ENCODE measurements at regions not wholly inside any gene's neighbourhood (a gene's known extent, or its start where the extent isn't known, plus 50 kb on each side); places are given as distances from the start of the nearest gene placed in this dataset.

DNA sequence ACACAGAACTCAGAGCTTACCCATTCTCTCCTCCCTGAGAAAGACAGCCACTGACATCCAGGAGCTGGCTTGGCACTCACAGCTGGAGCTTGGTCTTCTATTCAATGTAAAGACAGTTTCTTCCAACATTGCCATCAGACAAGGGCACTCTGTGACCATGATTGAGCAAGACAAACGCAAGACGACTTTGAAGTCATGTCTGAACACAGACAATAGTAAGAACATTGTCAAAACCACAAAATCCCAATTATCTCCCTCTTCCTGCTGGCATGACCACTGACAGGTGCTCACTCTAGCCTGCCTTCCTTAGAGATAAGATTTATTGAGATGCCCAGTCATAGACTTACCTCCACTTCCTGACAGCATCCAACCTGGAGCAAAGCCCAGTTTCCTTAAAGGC lies 328.0 kb downstream of the MSX2 start:
- Histone ChIP-seq H3K9ac (ENCODE audit: low read depth, low read length) (no peak overlapping the region), H3K36me3 (ENCODE audit: control insufficient read depth, insufficient read depth, low read length) (no peaks in the 10 kb centered on the region), H3K27me3 (ENCODE audit: control insufficient read depth, insufficient read depth, low read length) (no peaks in the 10 kb centered on the region), H3K9me3 (ENCODE audit: control insufficient read depth, insufficient read depth, low read length) (no peaks in the 10 kb centered on the region), H3K4me1 (ENCODE audit: control insufficient read depth, insufficient read depth, low read length) (no peaks in the 10 kb centered on the region), H3K4me3 (ENCODE audit: low read depth, low read length) (no peak overlapping the region)

- Histone ChIP-seq H3K36me3 (ENCODE audit: control insufficient read depth, insufficient read depth, low read length) (no peaks in the 10 kb centered on the region), H3K27me3 (ENCODE audit: control insufficient read depth, insufficient read depth, low read length) (no peaks in the 10 kb centered on the region), H3K9ac (ENCODE audit: low read depth, low read length) (no peak overlapping the region), H3K9me3 (ENCODE audit: control insufficient read depth, insufficient read depth, low read length) (no peaks in the 10 kb centered on the region), H3K4me1 (ENCODE audit: control insufficient read depth, insufficient read depth, low read length) (no peaks in the 10 kb centered on the region), H3K4me3 (ENCODE audit: low read depth, low read length) (no peak overlapping the region)
Observed at GRCh38 chr5:175047048-175047447, 322.7 kb downstream of the MSX2 start.

- Histone ChIP-seq H3K27me3 (ENCODE audit: control insufficient read depth, insufficient read depth, low read length) (no peaks in the 10 kb centered on the region), H3K4me3 (ENCODE audit: low read depth, low read length) (no peak overlapping the region), H3K9ac (ENCODE audit: low read depth, low read length) (no peak overlapping the region), H3K9me3 (ENCODE audit: control insufficient read depth, insufficient read depth, low read length) (no peaks in the 10 kb centered on the region), H3K36me3 (ENCODE audit: control insufficient read depth, insufficient read depth, low read length) (no peaks in the 10 kb centered on the region), H3K4me1 (ENCODE audit: control insufficient read depth, insufficient read depth, low read length) (no peaks in the 10 kb centered on the region)
Observed at GRCh38 chr5:175045820-175046219, 321.4 kb downstream of the MSX2 start.

GRCh38 chr5:175037820-175038219 lies 313.4 kb downstream of the MSX2 start:
- no peaks in the 10 kb centered on the region for H3K36me3 ChIP-seq (ENCODE audit: control insufficient read depth, insufficient read depth, low read length)
- H3K27me3 ChIP-seq (ENCODE audit: control insufficient read depth, insufficient read depth, low read length): no peaks in the 10 kb centered on the region
- no peak overlapping the region for H3K9ac ChIP-seq (ENCODE audit: low read depth, low read length)
- no peaks in the 10 kb centered on the region for H3K9me3 ChIP-seq (ENCODE audit: control insufficient read depth, insufficient read depth, low read length)
- no peaks in the 10 kb centered on the region for H3K4me1 ChIP-seq (ENCODE audit: control insufficient read depth, insufficient read depth, low read length)
- H3K4me3 ChIP-seq (ENCODE audit: low read depth, low read length): no peak overlapping the region

DNA sequence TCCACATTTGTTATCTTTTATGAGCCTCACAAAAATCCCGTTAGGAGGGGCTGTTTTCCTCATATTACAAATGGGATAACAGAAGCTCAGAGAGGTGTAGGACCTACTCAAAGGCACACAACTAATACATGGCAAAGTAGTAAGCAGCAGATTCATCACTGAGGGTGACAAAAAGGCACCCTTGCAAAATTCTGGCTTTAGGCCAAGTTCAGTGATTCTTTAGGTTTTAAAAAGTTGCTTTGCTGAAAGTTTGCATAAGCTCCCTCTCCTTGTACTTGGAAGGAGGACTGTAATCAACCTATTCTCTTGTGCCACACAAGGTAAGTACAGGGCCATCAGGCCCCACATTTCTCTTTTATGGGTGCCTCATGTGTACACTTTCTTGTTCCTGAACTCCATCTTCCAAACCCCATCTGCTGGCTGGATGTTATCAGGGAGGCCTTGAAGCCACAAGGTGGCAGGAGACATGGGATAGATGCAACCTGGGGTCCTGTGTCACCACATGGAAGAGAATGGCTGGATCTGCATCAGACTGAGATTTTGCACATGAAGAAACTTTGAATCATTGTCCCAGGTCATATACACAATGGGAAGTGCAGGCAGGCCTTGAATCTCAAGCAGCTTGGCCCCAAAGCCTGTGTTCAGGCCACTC lies 311.6 kb downstream of the MSX2 start:
- H3K4me1 ChIP-seq (ENCODE audit: control insufficient read depth, insufficient read depth, low read length): no peaks in the 10 kb centered on the region
- H3K36me3 ChIP-seq (ENCODE audit: control insufficient read depth, insufficient read depth, low read length): no peaks in the 10 kb centered on the region
- H3K9ac ChIP-seq (ENCODE audit: low read depth, low read length): no peak overlapping the region

DNA sequence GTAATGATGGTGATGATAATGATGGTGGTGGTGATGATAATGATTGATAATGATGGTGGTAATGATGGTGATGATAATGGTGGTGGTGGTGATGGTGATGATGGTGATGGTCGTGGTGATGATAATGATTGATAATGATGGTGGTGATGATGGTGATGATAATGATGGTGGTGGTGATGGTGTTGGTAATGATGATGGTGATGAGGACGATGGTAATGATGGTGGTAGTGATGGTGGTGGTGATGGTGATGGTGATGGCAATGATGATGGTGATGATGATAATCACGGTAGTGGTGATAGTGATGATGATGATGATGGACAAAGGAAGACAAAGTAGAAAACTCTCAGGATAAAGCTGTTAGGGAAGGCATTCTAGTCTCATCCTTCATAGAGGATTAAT lies 310.5 kb downstream of the MSX2 start:
- Histone ChIP-seq H3K4me1 (ENCODE audit: control insufficient read depth, insufficient read depth, low read length) (no peaks in the 10 kb centered on the region), H3K9ac (ENCODE audit: low read depth, low read length) (no peak overlapping the region), H3K27me3 (ENCODE audit: control insufficient read depth, insufficient read depth, low read length) (no peaks in the 10 kb centered on the region), H3K36me3 (ENCODE audit: control insufficient read depth, insufficient read depth, low read length) (no peaks in the 10 kb centered on the region), H3K4me3 (ENCODE audit: low read depth, low read length) (no peak overlapping the region), H3K9me3 (ENCODE audit: control insufficient read depth, insufficient read depth, low read length) (no peaks in the 10 kb centered on the region)

More for the DNA sequence above, 311.6 kb downstream of the MSX2 start:
- no peak overlapping the region for H3K4me3 ChIP-seq (ENCODE audit: low read depth, low read length)
- no peaks in the 10 kb centered on the region for H3K27me3 ChIP-seq (ENCODE audit: control insufficient read depth, insufficient read depth, low read length)
- H3K9me3 ChIP-seq (ENCODE audit: control insufficient read depth, insufficient read depth, low read length): no peaks in the 10 kb centered on the region

DNA sequence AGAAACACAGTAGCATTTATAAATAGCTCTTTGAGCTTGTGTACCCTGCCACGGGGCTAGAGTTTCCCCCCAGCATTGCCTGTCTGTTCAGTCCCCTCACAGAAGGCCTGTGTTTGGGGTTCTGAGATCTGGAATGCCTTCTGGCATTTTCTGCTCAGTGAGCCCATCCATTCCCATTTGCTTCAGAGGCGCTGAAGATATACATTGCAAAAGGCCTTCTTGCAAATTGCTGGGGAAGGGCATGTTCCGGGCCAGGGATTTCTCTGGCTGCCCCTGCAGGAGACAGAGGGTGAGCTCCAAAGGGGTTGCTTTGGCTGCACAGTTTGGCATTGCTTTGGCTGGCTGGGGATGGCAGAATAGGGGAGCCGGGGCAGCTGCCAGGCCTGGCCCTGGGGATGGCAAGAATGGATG lies 308.4 kb downstream of the MSX2 start:
- Histone ChIP-seq H3K9me3 (ENCODE audit: control insufficient read depth, insufficient read depth, low read length) (no peaks in the 10 kb centered on the region), H3K4me3 (ENCODE audit: low read depth, low read length) (no peak overlapping the region)

DNA sequence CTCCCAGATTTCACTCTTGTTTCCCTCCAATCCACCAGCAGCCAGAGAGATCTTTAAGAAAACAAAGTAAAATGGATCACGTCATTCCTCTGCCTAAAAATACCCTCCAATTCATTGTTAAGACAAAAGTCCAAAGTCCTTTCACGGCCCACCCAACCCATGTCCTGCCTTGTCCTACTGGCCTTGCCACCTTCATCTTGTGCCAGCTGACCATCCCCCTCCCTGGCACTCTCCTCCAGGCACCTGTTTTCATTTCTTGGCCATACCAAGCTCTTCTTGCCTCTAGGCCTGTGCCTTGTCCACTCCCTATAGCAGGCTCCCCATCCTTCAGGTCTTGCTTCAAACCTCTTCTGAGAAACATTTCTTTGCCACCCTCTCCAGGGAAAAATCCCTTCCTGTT lies 307.6 kb downstream of the MSX2 start:
- H3K9ac ChIP-seq (ENCODE audit: low read depth, low read length): no peak overlapping the region
- no peaks in the 10 kb centered on the region for H3K9me3 ChIP-seq (ENCODE audit: control insufficient read depth, insufficient read depth, low read length)
- H3K4me1 ChIP-seq (ENCODE audit: control insufficient read depth, insufficient read depth, low read length): no peaks in the 10 kb centered on the region
- no peaks in the 10 kb centered on the region for H3K36me3 ChIP-seq (ENCODE audit: control insufficient read depth, insufficient read depth, low read length)
- no peak overlapping the region for H3K4me3 ChIP-seq (ENCODE audit: low read depth, low read length)
- no peaks in the 10 kb centered on the region for H3K27me3 ChIP-seq (ENCODE audit: control insufficient read depth, insufficient read depth, low read length)

More for the DNA sequence above, 308.4 kb downstream of the MSX2 start:
- Histone ChIP-seq H3K36me3 (ENCODE audit: control insufficient read depth, insufficient read depth, low read length) (no peaks in the 10 kb centered on the region), H3K4me1 (ENCODE audit: control insufficient read depth, insufficient read depth, low read length) (no peaks in the 10 kb centered on the region), H3K27me3 (ENCODE audit: control insufficient read depth, insufficient read depth, low read length) (no peaks in the 10 kb centered on the region), H3K9ac (ENCODE audit: low read depth, low read length) (no peak overlapping the region)

GRCh38 chr5:175027390-175027789 lies 303.0 kb downstream of the MSX2 start:
- no peaks in the 10 kb centered on the region for H3K9me3 ChIP-seq (ENCODE audit: control insufficient read depth, insufficient read depth, low read length)
- H3K4me1 ChIP-seq (ENCODE audit: control insufficient read depth, insufficient read depth, low read length): no peaks in the 10 kb centered on the region
- no peak overlapping the region for H3K4me3 ChIP-seq (ENCODE audit: low read depth, low read length)
- no peaks in the 10 kb centered on the region for H3K36me3 ChIP-seq (ENCODE audit: control insufficient read depth, insufficient read depth, low read length)
- H3K9ac ChIP-seq (ENCODE audit: low read depth, low read length): no peak overlapping the region
- H3K27me3 ChIP-seq (ENCODE audit: control insufficient read depth, insufficient read depth, low read length): no peaks in the 10 kb centered on the region

GRCh38 chr5:175025077-175025476 lies 300.7 kb downstream of the MSX2 start:
- Histone ChIP-seq H3K9ac (ENCODE audit: low read depth, low read length) (no peak overlapping the region), H3K4me1 (ENCODE audit: control insufficient read depth, insufficient read depth, low read length) (no peaks in the 10 kb centered on the region), H3K4me3 (ENCODE audit: low read depth, low read length) (no peak overlapping the region), H3K27me3 (ENCODE audit: control insufficient read depth, insufficient read depth, low read length) (no peaks in the 10 kb centered on the region), H3K9me3 (ENCODE audit: control insufficient read depth, insufficient read depth, low read length) (no peaks in the 10 kb centered on the region), H3K36me3 (ENCODE audit: control insufficient read depth, insufficient read depth, low read length) (no peaks in the 10 kb centered on the region)

DNA sequence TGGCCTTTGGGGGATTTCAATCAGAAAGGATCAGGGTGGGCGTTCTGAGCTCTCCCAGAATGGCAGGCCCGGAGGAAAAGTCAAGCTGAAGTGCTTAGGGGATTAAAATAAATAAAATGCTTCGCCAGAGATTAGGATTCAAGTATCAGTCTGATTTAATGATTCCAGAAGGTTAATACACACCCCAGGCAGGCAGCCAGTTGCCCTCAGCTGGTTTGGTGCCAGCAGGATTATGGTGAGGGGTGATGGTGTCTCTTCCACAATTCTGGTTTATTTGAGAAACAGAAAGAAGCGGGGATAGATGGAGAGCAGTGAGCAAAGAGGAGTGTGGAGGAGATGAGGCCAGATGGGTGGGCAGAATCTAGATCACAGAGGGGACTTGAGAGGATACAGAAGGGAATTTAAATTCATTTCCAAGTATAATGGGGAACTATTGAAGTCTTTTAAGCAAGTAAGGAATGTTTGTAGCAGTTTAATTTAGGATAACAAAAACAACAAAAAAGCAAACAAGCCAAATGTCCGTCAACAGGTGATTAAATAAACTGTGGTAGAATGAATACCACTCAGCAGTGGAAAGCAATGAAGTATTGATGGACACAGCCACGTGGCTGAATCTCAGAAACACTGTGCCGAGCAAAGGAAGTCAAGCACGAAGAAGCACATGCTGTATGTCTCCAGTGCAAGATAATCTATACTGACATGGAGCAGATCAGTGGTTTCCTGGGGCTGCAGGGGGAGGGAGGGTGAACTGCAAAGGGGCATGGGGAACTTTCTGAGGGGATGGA lies 297.7 kb downstream of the MSX2 start:
- Histone ChIP-seq H3K9ac (ENCODE audit: low read depth, low read length) (no peak overlapping the region), H3K27me3 (ENCODE audit: control insufficient read depth, insufficient read depth, low read length) (no peaks in the 10 kb centered on the region), H3K9me3 (ENCODE audit: control insufficient read depth, insufficient read depth, low read length) (no peaks in the 10 kb centered on the region), H3K36me3 (ENCODE audit: control insufficient read depth, insufficient read depth, low read length) (no peaks in the 10 kb centered on the region), H3K4me3 (ENCODE audit: low read depth, low read length) (no peak overlapping the region), H3K4me1 (ENCODE audit: control insufficient read depth, insufficient read depth, low read length) (no peaks in the 10 kb centered on the region)

GRCh38 chr5:175021321-175021720 lies 296.9 kb downstream of the MSX2 start:
- H3K27me3 ChIP-seq (ENCODE audit: control insufficient read depth, insufficient read depth, low read length): no peaks in the 10 kb centered on the region
- no peaks in the 10 kb centered on the region for H3K4me1 ChIP-seq (ENCODE audit: control insufficient read depth, insufficient read depth, low read length)
- H3K9me3 ChIP-seq (ENCODE audit: control insufficient read depth, insufficient read depth, low read length): no peaks in the 10 kb centered on the region
- H3K4me3 ChIP-seq (ENCODE audit: low read depth, low read length): no peak overlapping the region
- H3K36me3 ChIP-seq (ENCODE audit: control insufficient read depth, insufficient read depth, low read length): no peaks in the 10 kb centered on the region
- no peak overlapping the region for H3K9ac ChIP-seq (ENCODE audit: low read depth, low read length)

Data from iPS-15b (cell line).